HUES64 (cell line): ENCODE measurements at regions not wholly inside any gene's neighbourhood (a gene's known extent, or its start where the extent isn't known, plus 50 kb on each side); places are given as distances from the start of the nearest gene placed in this dataset.

ENCODE experiments used
- H3K27ac ChIP-seq: 2 replicates; pipeline ENCODE4 v1.7.0; 2013; ENCODE audit warnings: low read depth, low read length, inconsistent platforms
- H3K27me3 ChIP-seq: 2 replicates; pipeline ENCODE4 v1.6.1; 2013; ENCODE audit warnings: mild to moderate bottlenecking, low read length; ENCODE audit not compliant: insufficient read depth
- H3K36me3 ChIP-seq: 2 replicates; pipeline ENCODE4 v1.6.1; 2013; ENCODE audit warnings: mild to moderate bottlenecking, low read length; ENCODE audit not compliant: insufficient read depth
- H3K4me1 ChIP-seq: 2 replicates; pipeline ENCODE4 v1.6.1; 2013; ENCODE audit warnings: mild to moderate bottlenecking, low read length, moderate library complexity; ENCODE audit not compliant: insufficient read depth
- H3K4me3 ChIP-seq: 2 replicates; pipeline ENCODE4 v1.5.1; 2013; ENCODE audit warnings: mild to moderate bottlenecking, low read length, moderate library complexity
- H3K9ac ChIP-seq: 2 replicates; pipeline ENCODE4 v1.6.1; 2013; ENCODE audit warnings: mild to moderate bottlenecking, low read depth, low read length
- H3K9me3 ChIP-seq: 2 replicates; pipeline ENCODE4 v1.6.1; 2013; ENCODE audit warnings: low read depth, low read length; ENCODE audit not compliant: insufficient read depth
- WGBS: fragments of 150-250, 120-280 bp; methylation state at CpG from one replicate; pipeline ENCODE4 v1.1.7; 2013; ENCODE audit warnings: missing lambda C conversion rate; 5-methylcytosine and 5-hydroxymethylcytosine counted together

DNA sequence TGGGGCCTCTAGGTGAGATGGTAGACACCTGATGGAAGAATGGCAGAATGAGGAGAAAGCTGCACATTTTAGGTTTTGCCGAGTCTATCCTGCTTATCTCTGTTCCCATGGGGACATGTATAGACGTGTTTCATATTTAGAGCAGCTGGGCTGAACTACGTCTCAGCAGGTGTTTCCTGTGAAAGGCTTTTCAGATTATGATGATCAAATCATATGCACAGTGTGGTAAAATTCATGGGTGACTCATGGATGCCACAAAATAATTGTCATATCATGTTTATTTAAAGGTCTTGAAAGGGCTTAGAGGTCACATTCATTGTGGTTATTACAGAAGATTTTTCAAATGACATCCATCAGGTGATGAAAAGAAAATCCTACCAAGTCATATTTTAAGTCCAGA lies 90.5 kb downstream of the ICOS start:
- WGBS, result 88% methylated on average over 3 of the region's 3 CpGs
- Histone ChIP-seq H3K36me3 (no peaks in the 10 kb centered on the region), H3K9me3 (no peaks in the 10 kb centered on the region), H3K4me1 (peaks cover 4% of the 10 kb centered on the region; the same call in 1 of the 2 replicates), H3K9ac (no peak overlapping the region), H3K4me3 (no peak overlapping the region), H3K27me3 (no peaks in the 10 kb centered on the region), H3K27ac (no peak overlapping the region)

GRCh38 chr2:204030322-204030721 lies 93.8 kb downstream of the ICOS start:
- 91% methylated on average over 2 of the region's 2 CpGs for WGBS
- H3K27ac ChIP-seq, result no peak overlapping the region
- no peaks in the 10 kb centered on the region for H3K9me3 ChIP-seq
- no peak overlapping the region for H3K4me3 ChIP-seq
- H3K27me3 ChIP-seq, result no peaks in the 10 kb centered on the region
- no peaks in the 10 kb centered on the region for H3K4me1 ChIP-seq
- no peaks in the 10 kb centered on the region for H3K36me3 ChIP-seq
- no peak overlapping the region for H3K9ac ChIP-seq

DNA sequence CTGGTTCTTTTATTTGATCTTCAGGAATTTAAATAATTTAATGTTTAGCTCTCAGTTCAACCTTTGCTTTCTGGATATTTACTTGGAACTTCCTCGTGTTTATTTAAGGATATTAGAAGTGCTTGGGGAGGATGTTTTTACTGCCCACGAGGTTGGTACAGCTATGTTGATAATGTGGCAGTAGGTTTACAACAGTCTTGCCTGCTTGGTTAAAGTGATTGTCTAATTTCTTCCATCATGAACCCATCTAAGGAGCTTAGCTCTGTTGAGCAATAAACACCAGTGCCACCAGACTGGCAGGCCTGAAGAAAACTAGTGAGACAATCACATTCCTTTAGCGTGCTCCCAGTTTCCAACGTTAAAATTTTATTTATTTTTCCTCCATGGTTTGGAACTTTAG lies 94.5 kb downstream of the ICOS start:
- no peaks in the 10 kb centered on the region for H3K4me1 ChIP-seq

GRCh38 chr2:204032301-204032700 lies 95.7 kb downstream of the ICOS start:
- H3K27ac ChIP-seq, result no peak overlapping the region
- no peaks in the 10 kb centered on the region for H3K36me3 ChIP-seq
- H3K27me3 ChIP-seq, result no peaks in the 10 kb centered on the region
- no peaks in the 10 kb centered on the region for H3K4me1 ChIP-seq
- H3K9ac ChIP-seq, result no peak overlapping the region
- WGBS, result no CpG with 5 or more reads among the region's 1 CpG
- H3K9me3 ChIP-seq, result no peaks in the 10 kb centered on the region
- H3K4me3 ChIP-seq, result no peak overlapping the region

More for the DNA sequence above, 94.5 kb downstream of the ICOS start:
- WGBS, result 86% methylated on average over 4 of the region's 4 CpGs
- no peak overlapping the region for H3K4me3 ChIP-seq
- no peak overlapping the region for H3K9ac ChIP-seq
- H3K27ac ChIP-seq, result no peak overlapping the region
- no peaks in the 10 kb centered on the region for H3K36me3 ChIP-seq
- H3K9me3 ChIP-seq, result no peaks in the 10 kb centered on the region
- H3K27me3 ChIP-seq, result no peaks in the 10 kb centered on the region

GRCh38 chr2:204033611-204034495 lies 97.3 kb downstream of the ICOS start:
- no peak overlapping the region for H3K4me3 ChIP-seq
- no peak overlapping the region for H3K27ac ChIP-seq
- no peaks in the 10 kb centered on the region for H3K9me3 ChIP-seq
- WGBS, result 95% methylated on average over 6 of the region's 8 CpGs
- no peaks in the 10 kb centered on the region for H3K36me3 ChIP-seq
- no peaks in the 10 kb centered on the region for H3K27me3 ChIP-seq
- H3K9ac ChIP-seq, result no peak overlapping the region
- no peaks in the 10 kb centered on the region for H3K4me1 ChIP-seq

DNA sequence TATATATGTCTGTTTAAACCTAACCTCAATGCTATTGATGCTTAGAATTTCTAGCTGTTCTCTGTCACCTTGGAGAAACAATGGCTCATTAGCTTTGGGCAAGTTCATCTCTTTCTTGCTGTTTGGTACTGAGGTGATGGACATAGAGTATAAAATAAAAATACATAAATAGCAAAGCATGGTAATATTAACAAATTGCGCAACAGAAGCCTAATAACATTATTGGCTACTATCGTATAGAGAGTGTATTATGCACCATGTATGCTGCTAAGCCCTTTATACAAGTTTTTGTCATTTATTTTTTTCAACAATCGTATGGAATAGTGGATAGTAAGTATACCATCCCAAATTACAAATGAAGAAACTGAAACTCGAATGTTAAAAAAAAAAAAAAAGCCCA lies 100.1 kb downstream of the ICOS start:
- Histone ChIP-seq H3K36me3 (no peaks in the 10 kb centered on the region), H3K9ac (no peak overlapping the region), H3K4me3 (no peak overlapping the region), H3K27me3 (no peaks in the 10 kb centered on the region), H3K4me1 (no peaks in the 10 kb centered on the region), H3K27ac (no peak overlapping the region), H3K9me3 (peaks cover 3% of the 10 kb centered on the region; the same call in 1 of the 2 replicates)
- no CpG with 5 or more reads among the region's 4 CpGs for WGBS

DNA sequence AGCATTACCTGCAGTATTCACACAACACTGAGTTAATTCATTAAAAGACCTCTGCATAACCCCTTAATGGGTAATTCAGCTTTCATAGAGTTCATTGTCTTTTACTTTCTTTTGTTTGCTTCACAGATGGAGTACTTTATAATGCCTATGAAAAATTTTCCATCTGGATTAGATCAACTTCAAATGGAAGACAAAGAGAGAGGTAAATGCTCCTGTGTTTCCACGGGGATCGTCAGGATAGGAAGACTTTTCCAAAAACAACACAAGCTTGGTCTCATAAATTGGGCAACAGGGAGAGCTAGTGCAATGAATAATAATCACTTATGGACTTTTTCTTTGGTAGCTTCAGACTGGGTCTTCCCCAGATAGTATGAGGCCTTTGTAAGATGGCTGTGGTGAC lies 100.7 kb downstream of the ICOS start:
- Histone ChIP-seq H3K36me3 (no peaks in the 10 kb centered on the region), H3K4me3 (no peak overlapping the region), H3K27me3 (no peaks in the 10 kb centered on the region), H3K9ac (no peak overlapping the region), H3K4me1 (no peaks in the 10 kb centered on the region), H3K27ac (no peak overlapping the region), H3K9me3 (peaks cover 3% of the 10 kb centered on the region; the same call in 1 of the 2 replicates)
- WGBS, result 79% methylated on average over 2 of the region's 2 CpGs

GRCh38 chr2:204039298-204039838 lies 102.8 kb downstream of the ICOS start:
- H3K4me1 ChIP-seq, result no peaks in the 10 kb centered on the region
- no peak overlapping the region for H3K27ac ChIP-seq
- peaks cover 3% of the 10 kb centered on the region; the same call in 1 of the 2 replicates for H3K9me3 ChIP-seq
- H3K27me3 ChIP-seq, result no peaks in the 10 kb centered on the region
- WGBS, result 90% methylated on average over 2 of the region's 3 CpGs
- no peak overlapping the region for H3K4me3 ChIP-seq
- H3K9ac ChIP-seq, result no peak overlapping the region
- no peaks in the 10 kb centered on the region for H3K36me3 ChIP-seq

- Histone ChIP-seq H3K27ac (no peak overlapping the region), H3K36me3 (no peaks in the 10 kb centered on the region), H3K9ac (no peak overlapping the region), H3K4me1 (no peaks in the 10 kb centered on the region), H3K9me3 (peaks cover 3% of the 10 kb centered on the region; the same call in 1 of the 2 replicates), H3K27me3 (no peaks in the 10 kb centered on the region), H3K4me3 (no peak overlapping the region)
- 94% methylated on average over 3 of the region's 3 CpGs for WGBS
Observed at GRCh38 chr2:204040016-204040415, 103.5 kb downstream of the ICOS start.

GRCh38 chr2:204042401-204042800 lies 105.8 kb downstream of the ICOS start:
- Histone ChIP-seq H3K9me3 (peaks cover 3% of the 10 kb centered on the region; the same call in 1 of the 2 replicates), H3K36me3 (no peaks in the 10 kb centered on the region), H3K27me3 (no peaks in the 10 kb centered on the region), H3K4me3 (no peak overlapping the region), H3K4me1 (no peaks in the 10 kb centered on the region), H3K9ac (no peak overlapping the region), H3K27ac (no peak overlapping the region)
- WGBS, result 95% methylated on average over 1 of the region's 1 CpG

- H3K9me3 ChIP-seq, result peaks cover 3% of the 10 kb centered on the region; the same call in 1 of the 2 replicates
- no peak overlapping the region for H3K27ac ChIP-seq
- H3K4me1 ChIP-seq, result no peaks in the 10 kb centered on the region
- no peaks in the 10 kb centered on the region for H3K27me3 ChIP-seq
- 98% methylated on average over 2 of the region's 2 CpGs for WGBS
- H3K36me3 ChIP-seq, result no peaks in the 10 kb centered on the region
- H3K9ac ChIP-seq, result no peak overlapping the region
- no peak overlapping the region for H3K4me3 ChIP-seq
Observed at GRCh38 chr2:204046145-204046544, 109.6 kb downstream of the ICOS start.
